CD4-positive, alpha-beta T cell treated with Interleukin-4 for 4 hours (primary cell): ENCODE measurements at regions not wholly inside any gene's neighbourhood (a gene's known extent, or its start where the extent isn't known, plus 50 kb on each side); places are given as distances from the start of the nearest gene placed in this dataset.
A peak's percentile ranks its signal among the peaks of the same experiment; 100 is the strongest.

ENCODE experiments used
- DNase-seq: peaks from one replicate; pipeline ENCODE4 v3.0.0-alpha.2; 2020

DNA sequence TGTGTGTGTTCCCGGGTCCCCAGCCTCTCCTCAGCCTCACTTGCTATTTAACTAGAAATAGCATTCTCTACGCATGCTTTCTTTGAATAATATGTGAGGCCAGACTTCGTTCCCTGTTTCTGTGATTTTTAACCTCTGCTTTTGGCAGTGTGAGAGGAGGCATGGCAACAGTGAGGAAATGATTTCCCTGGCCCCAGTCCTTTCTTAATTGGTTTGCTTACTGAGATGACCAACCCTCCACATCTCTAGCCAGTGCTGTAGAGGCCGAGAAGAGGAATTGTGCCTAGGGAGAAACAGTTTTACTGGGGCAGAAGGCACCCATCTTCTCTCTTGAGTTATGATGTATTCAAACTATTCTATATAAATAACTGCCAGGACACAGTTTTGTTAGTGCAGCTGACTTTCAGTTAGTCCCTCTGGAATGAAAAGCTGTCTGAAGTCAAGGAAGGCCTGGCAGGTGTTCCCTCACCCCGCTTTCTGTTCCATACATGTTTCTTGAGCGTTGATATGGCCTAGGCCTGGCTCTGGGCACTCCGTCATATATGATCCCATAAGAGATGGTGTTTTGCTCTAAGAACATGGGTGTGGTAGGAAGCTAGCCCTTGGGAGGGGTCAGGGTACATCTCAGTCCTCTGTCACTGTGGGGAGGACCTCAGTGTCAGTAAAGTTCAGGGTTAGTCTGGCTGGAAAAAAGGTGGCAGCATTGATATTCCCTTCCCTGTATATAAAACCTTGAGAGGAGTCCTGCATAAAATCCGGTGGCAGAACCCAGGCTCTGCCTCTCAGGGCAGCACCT is 73.7 kb upstream of the NPAS1 start:
- DNase-seq = no peak

DNA sequence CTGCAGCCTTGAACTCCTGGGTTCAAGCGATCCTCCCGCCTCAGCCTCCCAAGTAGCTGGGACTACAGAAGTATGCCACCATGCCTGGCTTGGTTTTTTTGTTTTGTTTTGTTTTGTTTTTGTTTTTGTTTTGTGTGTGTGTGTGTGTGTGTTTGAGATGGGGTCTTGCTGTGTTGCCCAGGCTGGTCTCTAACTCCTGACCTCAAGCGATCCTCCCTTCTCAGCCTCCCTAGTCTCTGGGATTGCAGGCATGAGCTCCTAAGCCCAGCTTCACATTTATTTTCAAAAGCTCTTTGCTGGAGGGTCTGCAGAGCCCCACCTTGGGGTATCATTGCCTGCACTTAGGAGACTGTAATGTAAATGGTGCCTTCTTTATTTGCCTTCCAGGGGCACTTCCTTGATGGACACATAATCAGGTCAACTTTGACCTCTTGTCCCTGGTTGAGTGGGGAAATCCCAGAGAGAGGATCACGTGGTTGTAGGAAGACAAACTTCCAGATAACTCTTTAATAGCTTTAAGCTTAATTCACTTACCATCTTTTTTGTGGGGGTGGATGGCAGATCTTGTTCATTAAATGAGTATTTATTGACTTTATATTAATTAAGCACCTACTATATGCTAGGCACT is 72.9 kb upstream of the NPAS1 start:
- no peak for DNase-seq

DNA sequence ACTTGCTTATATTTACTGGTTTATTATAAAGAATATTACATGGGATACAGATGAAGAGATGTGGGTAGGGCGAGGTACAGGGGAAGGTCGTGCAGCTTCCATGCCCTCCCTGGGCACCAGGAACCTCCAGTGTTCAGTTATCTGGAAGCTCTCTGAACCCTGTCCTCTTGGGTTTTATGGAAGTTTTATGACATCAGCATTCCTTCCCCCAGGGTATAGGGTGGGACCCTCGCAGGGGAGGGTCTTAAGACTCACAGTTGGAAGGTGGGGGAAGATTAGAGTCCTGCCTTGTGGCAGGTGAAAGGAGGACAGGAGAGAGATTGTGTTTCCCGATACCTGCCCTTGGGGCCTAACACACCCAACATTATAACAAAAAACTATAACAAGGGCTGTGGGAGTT is 71.8 kb upstream of the NPAS1 start:
- DNase-seq = no peak

- peak; percentile 24 for DNase-seq
Measured at GRCh38 chr19:46950526-46951170, 69.0 kb upstream of the NPAS1 start.

GRCh38 chr19:46951171-46951986 is 68.3 kb upstream of the NPAS1 start:
- DNase-seq = peak; percentile 19

DNA sequence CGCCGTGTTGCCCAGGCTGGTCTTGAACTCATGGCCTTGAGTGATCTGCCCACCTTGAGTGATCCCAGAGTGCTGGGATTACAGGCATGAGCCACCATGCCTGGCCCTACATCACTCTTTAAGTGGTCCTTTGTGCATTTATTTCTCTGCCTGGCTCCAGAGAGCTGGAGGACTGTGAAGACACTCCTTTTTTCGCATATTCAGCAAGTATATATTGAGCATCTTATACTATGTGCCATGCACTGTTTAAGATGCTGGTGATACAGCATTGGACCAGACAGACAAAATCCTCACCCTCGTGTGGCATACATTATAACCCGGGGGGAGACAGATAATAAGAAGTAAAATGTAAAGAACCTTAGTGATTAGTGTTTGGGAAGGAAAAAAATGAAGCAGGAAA is 66.8 kb upstream of the NPAS1 start:
- DNase-seq = no peak

- no peak for DNase-seq
Measured at GRCh38 chr19:46953955-46954501, 65.6 kb upstream of the NPAS1 start.

DNA sequence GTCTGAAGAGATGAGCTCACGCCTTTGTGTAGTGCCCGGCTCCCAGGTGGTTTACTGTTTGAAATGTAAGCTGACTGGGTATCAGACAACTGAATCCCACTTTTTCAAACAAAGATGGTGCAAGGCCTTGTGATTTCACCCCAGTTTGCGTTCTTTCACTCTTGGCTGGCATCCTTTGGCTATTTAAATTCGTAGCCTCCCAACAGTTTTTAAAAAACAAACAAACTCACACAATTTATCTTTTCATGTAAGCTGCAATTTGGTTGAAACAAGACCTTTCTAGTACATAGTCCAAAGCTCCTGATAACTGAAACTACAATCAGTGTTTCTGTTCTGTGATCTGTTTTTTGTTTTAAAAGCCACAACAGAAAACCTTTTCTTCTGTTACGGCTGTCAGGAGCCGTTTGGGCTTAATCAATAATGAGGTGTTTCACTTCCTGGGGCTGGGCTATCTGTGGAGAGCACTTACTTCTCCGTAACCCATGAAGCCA is 65.1 kb upstream of the NPAS1 start:
- peak; percentile 56 for DNase-seq

DNA sequence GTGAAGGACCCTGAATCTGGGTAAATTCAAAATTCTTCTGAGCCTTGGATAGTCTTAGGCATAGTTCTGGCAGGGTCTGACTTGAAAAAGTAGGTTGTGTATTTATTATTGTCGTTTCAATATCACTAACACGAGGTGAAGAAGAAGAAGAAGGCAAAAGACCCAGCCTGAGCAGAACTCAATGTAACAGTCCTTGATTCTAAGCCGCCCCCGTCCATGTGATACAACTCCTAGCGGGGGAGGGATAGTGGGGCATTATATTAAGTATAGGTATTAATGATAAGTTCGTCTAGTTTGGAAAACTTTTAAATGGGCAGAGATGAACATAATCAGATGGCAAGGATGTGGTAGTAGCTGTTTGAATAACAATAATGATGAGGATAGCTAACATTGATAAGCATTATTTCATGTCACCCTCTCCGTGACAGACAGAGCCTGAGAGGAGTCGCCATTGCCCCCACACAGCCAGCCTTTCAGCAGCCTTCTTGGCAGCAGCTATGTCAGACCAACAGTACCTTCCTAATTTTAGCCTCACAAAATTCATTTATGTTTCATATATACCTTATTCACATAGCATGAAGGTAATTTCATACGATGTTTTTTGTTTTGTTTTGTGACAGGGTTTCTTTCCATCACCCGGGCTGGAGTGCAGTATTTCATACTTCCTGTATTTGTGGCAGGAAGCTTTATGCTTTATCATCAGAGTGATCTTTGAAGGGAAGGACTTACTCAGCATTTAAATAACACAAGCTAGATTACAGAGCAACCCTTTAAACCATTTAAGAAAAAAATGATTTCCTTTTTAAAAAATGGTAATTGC is 64.4 kb upstream of the NPAS1 start:
- peak; percentile 83 for DNase-seq

GRCh38 chr19:46955813-46956371 is 63.7 kb upstream of the NPAS1 start:
- no peak for DNase-seq

- DNase-seq = no peak
Measured at GRCh38 chr19:46958532-46958931, 61.1 kb upstream of the NPAS1 start.

DNA sequence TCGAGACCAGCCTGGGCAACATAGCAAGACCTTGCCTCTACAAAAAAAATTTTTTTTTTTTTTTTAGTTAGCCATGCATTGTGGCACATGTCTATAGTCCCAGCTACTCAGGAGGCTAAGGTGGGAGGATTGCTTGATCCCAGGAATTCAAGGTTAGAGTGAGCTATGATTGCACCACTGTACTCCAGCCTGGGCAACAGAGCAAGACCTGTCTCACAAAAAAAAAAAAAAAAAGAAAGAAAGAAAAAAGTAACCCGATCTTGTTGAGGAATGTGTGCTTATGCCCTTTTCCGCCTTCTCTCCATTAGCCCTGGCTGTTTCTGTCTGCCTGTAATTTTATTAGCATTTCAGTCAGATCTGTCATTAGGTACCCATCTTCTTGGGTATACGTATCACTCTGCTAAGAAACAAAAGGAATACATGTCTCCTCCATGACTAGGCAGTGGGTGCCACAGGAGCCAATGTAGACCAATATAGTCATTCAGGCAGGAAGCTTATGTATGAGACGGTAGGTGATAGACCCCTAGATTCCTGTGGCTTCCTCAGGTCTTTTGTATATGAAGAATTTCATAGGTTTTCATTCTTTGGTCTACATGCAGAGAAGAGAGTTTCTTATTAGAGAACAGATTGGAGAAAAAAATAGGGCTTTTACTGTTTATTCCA is 59.6 kb upstream of the NPAS1 start:
- DNase-seq = no peak

GRCh38 chr19:46962030-46962570 is 57.5 kb upstream of the NPAS1 start:
- no peak for DNase-seq

DNA sequence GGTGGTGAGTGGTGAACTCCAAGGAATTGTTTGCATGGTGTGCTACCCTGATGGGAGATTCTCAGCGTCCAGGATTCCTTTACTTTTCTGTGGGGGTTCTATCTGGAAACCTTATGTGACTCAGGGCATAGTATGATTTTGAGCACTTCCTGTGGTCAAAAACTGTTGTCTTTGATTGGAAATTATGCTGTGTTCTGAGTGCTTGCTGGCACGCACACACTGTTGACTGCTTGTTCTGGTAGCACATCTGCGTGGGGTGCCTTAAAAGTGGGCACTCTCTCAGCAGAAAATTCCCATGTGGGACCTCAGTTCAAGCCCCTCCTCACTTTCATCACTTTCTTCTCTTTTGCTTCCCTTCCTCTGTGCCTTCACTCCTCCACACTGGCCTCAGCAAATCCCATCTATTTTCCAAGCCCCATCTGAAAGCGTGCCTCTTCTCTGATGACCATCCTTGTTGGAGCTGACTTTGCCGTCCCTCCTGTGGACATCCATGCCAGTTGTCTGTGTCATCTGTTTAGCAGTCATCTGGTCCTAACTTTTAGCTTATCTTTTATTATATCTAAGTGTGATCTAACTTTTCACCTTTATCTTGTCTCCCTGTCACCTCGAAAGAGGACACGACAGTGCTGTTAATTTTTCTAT is 56.4 kb upstream of the NPAS1 start:
- DNase-seq = no peak

DNA sequence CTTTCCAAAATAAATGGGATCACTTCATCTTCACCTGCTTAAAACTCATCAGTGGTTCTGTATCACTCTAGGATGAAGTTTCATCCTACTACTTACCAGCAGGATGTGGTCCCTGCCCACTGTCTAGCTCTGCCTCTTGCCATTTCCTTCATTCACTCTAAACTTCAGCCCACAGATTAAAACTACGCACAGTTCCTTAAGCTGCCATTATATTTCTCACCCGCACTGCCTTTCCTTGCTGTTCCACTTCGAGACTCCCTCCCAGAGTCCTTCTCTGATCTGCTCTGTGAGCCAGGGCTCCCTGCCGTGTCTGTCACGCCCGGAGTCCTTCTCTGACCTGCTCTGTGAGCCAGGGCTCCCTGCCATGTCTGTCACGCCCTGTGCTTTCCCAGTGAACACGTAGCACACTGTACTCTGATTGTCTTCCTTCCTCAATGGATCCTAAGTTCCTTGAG is 52.0 kb upstream of the NPAS1 start:
- DNase-seq = peak; percentile 49
